NCI-H524 (cell line): ENCODE measurements at regions not wholly inside any gene's neighbourhood (a gene's known extent, or its start where the extent isn't known, plus 50 kb on each side); places are given as distances from the start of the nearest gene placed in this dataset.
"Not testable (repeated sequence)": the region's sequence is repeated elsewhere in the genome, so short reads cannot be mapped to it uniquely, and the experiment has no call there.

Source experiments
- DNase-seq, 2 experiments: peaks; one replicate each; lab custom pipeline; 2025; lab: John Stamatoyannopoulos, UW

- DNase-seq, result no peak
These were observed 822.3 kb downstream of the LUZP2 start for GRCh38 chr11:25319127-25319526.

GRCh38 chr11:25327656-25328055 is 830.8 kb downstream of the LUZP2 start:
- DNase-seq, result no peak

GRCh38 chr11:25339281-25339680 is 842.4 kb downstream of the LUZP2 start:
- DNase-seq, result no peak

GRCh38 chr11:25349537-25349936 is 852.7 kb downstream of the LUZP2 start:
- DNase-seq, result no peak

GRCh38 chr11:25350899-25351803 is 854.3 kb downstream of the LUZP2 start:
- no peak for DNase-seq

GRCh38 chr11:25357133-25357532 is 860.3 kb downstream of the LUZP2 start:
- no peak for DNase-seq

GRCh38 chr11:25377466-25377865 is 880.6 kb downstream of the LUZP2 start:
- no peak for DNase-seq

GRCh38 chr11:25396847-25397246 is 900.0 kb downstream of the LUZP2 start:
- DNase-seq, result no peak

- DNase-seq, result no peak
These were observed 911.3 kb downstream of the LUZP2 start for GRCh38 chr11:25408146-25408545.

GRCh38 chr11:25415793-25416192 is 916.1 kb upstream of the ANO3 start:
- DNase-seq, result no peak

- DNase-seq, result no peak
These were observed 908.3 kb upstream of the ANO3 start for GRCh38 chr11:25423436-25424199.

GRCh38 chr11:25432376-25432775 is 899.6 kb upstream of the ANO3 start:
- DNase-seq, result no peak

- no peak for DNase-seq
These were observed 896.7 kb upstream of the ANO3 start for GRCh38 chr11:25435197-25435596.

- DNase-seq, result no peak
These were observed 895.6 kb upstream of the ANO3 start for GRCh38 chr11:25436326-25436725.

- DNase-seq, result no peak
These were observed 890.5 kb upstream of the ANO3 start for GRCh38 chr11:25441421-25441820.

GRCh38 chr11:25449091-25449490 is 882.8 kb upstream of the ANO3 start:
- no peak for DNase-seq

GRCh38 chr11:25453471-25453870 is 878.5 kb upstream of the ANO3 start:
- DNase-seq, result no peak

GRCh38 chr11:25456211-25456610 is 875.7 kb upstream of the ANO3 start:
- DNase-seq, result no peak

- DNase-seq, result no peak
These were observed 847.9 kb upstream of the ANO3 start for GRCh38 chr11:25483915-25484635.

- no peak for DNase-seq
These were observed 846.6 kb upstream of the ANO3 start for GRCh38 chr11:25485315-25485714.

GRCh38 chr11:25486338-25486737 is 845.6 kb upstream of the ANO3 start:
- not testable (repeated sequence) for DNase-seq

GRCh38 chr11:25488176-25488575 is 843.8 kb upstream of the ANO3 start:
- DNase-seq, result not testable (repeated sequence)
